Glutamatergic neuron (in vitro differentiated cells): ENCODE measurements at regions not wholly inside any gene's neighbourhood (a gene's known extent, or its start where the extent isn't known, plus 50 kb on each side); places are given as distances from the start of the nearest gene placed in this dataset.

Experiments
- DNase-seq: peaks from one replicate; pipeline ENCODE4 v3.0.0; 2022
- H3K27ac Mint-ChIP-seq: one replicate; pipeline ENCODE4 v1.8.0; 2020; ENCODE audit warnings: mild to moderate bottlenecking, mixed read lengths, inconsistent platforms; ENCODE audit not compliant: unreplicated experiment
- H3K27me3 Mint-ChIP-seq: one replicate; pipeline ENCODE4 v1.8.0; 2020; ENCODE audit warnings: mild to moderate bottlenecking, moderate library complexity, mixed read lengths, inconsistent platforms; ENCODE audit not compliant: unreplicated experiment
- H3K36me3 Mint-ChIP-seq: one replicate; pipeline ENCODE4 v1.8.0; 2020; ENCODE audit warnings: mild to moderate bottlenecking, mixed read lengths, inconsistent platforms; ENCODE audit not compliant: unreplicated experiment
- H3K4me1 Mint-ChIP-seq: one replicate; pipeline ENCODE4 v1.8.0; 2020; ENCODE audit warnings: mild to moderate bottlenecking, low read depth, mixed read lengths, inconsistent platforms; ENCODE audit not compliant: unreplicated experiment
- H3K4me3 Mint-ChIP-seq: one replicate; pipeline ENCODE4 v1.8.0; 2020; ENCODE audit warnings: mild to moderate bottlenecking, mixed read lengths, inconsistent platforms; ENCODE audit not compliant: unreplicated experiment
- H3K9me3 Mint-ChIP-seq: one replicate; pipeline ENCODE4 v1.8.0; 2020; ENCODE audit warnings: mild to moderate bottlenecking, moderate library complexity, mixed read lengths, inconsistent platforms; ENCODE audit not compliant: unreplicated experiment
- TF ChIP-seq, protein P1 (sequence below): fragments of 200-600 bp; sonication (generic); IDR thresholded peaks from one replicate; pipeline ENCODE4 v1.5.0; 2021; ENCODE audit not compliant: partially characterized antibody, unreplicated experiment

DNA sequence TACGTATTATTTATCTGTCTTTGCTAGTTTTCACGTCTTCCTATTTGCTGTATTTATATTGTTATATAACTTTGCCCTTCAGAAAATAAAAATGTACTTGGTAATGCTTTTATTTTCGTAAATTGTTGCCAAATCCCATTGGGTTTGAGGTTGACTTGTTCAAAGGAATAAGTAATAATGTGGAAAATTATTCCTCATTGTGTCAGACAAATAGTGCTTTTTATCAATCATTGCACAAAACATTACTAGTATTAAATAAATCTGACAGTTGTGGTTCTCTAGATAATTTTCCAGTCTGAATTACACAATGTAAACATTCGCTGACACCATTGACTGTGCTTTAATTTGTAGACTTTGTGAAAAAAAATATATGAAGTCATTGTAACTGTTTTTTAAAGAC, 798.3 kb upstream of the TMEFF2 start:
- H3K4me3 Mint-ChIP-seq, result no peak overlapping the region
- H3K9me3 Mint-ChIP-seq, result no peaks in the 10 kb centered on the region
- H3K36me3 Mint-ChIP-seq, result no peaks in the 10 kb centered on the region
- no peak for DNase-seq
- no peaks in the 10 kb centered on the region for H3K4me1 Mint-ChIP-seq
- no peak overlapping the region for H3K27ac Mint-ChIP-seq
- TF ChIP-seq, protein P1, sequence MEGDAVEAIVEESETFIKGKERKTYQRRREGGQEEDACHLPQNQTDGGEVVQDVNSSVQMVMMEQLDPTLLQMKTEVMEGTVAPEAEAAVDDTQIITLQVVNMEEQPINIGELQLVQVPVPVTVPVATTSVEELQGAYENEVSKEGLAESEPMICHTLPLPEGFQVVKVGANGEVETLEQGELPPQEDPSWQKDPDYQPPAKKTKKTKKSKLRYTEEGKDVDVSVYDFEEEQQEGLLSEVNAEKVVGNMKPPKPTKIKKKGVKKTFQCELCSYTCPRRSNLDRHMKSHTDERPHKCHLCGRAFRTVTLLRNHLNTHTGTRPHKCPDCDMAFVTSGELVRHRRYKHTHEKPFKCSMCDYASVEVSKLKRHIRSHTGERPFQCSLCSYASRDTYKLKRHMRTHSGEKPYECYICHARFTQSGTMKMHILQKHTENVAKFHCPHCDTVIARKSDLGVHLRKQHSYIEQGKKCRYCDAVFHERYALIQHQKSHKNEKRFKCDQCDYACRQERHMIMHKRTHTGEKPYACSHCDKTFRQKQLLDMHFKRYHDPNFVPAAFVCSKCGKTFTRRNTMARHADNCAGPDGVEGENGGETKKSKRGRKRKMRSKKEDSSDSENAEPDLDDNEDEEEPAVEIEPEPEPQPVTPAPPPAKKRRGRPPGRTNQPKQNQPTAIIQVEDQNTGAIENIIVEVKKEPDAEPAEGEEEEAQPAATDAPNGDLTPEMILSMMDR, result no peak
- H3K27me3 Mint-ChIP-seq, result no peaks in the 10 kb centered on the region

DNA sequence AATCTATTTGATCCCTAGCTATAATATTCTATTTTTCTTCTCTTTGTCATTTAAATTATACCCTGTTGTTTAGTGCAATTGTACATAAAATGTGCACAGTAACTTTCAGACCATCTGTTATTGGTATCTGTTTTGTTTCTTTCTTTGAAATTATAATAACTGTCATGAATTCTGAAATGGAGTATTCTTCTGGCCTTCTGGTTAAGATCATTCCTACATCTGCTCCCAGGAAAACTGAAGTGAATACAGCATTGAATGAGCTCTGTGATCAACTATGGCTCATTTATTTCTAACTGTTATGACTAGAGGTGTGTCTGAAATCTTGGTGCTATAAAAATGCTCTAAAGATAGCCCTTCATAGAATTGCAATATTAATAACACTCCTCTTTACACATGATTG, 788.4 kb upstream of the TMEFF2 start:
- TF ChIP-seq, protein P1, result no peak
- DNase-seq, result no peak
- no peaks in the 10 kb centered on the region for H3K36me3 Mint-ChIP-seq
- H3K4me1 Mint-ChIP-seq, result peaks cover 5% of the 10 kb centered on the region
- no peaks in the 10 kb centered on the region for H3K27me3 Mint-ChIP-seq
- no peak overlapping the region for H3K27ac Mint-ChIP-seq
- H3K9me3 Mint-ChIP-seq, result peaks cover 4% of the 10 kb centered on the region
- no peak overlapping the region for H3K4me3 Mint-ChIP-seq

DNA sequence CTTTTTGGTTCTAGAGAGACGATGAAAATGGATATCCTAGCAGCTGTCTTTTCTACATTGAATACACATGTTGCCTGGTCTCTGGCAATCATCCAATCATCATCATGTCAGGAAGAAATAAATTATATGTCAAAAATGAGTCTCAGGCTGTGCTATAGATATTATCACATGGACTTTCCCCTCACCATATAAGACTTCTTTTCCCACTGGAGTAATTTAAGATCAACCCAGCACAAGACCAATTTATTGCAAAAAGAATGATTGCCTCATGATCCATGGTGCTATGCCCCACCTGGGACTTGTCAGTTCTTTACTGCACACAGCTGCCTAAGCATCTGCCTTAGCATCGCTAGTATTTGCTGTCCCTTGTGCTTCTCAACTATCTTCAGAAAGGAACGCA, 783.7 kb upstream of the TMEFF2 start:
- H3K27ac Mint-ChIP-seq, result peak overlapping the region; percentile 19
- H3K4me3 Mint-ChIP-seq, result no peak overlapping the region
- TF ChIP-seq, protein P1, result no peak
- peaks cover 9% of the 10 kb centered on the region for H3K4me1 Mint-ChIP-seq
- H3K9me3 Mint-ChIP-seq, result peaks cover 4% of the 10 kb centered on the region
- H3K36me3 Mint-ChIP-seq, result no peaks in the 10 kb centered on the region
- DNase-seq, result no peak
- H3K27me3 Mint-ChIP-seq, result no peaks in the 10 kb centered on the region

DNA sequence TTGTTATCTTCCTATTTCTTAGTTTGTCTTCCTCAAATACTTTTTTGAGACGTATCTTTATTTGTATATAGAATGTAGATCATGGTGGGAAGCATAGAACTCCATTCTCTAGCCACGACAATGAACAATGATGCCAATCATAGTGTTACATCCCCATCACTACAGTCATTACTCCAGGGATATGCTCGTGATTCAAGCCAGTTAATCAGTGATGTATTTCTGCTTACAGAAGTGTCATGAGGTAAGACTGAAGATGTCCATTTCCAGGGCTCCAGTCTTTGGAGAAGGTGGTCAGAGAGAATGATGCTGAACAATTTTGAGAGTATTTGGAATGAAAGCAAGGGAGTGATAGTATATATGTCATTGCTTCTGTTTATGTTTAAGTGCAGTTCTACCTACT, 777.2 kb upstream of the TMEFF2 start:
- H3K27me3 Mint-ChIP-seq, result no peaks in the 10 kb centered on the region
- no peaks in the 10 kb centered on the region for H3K36me3 Mint-ChIP-seq

DNA sequence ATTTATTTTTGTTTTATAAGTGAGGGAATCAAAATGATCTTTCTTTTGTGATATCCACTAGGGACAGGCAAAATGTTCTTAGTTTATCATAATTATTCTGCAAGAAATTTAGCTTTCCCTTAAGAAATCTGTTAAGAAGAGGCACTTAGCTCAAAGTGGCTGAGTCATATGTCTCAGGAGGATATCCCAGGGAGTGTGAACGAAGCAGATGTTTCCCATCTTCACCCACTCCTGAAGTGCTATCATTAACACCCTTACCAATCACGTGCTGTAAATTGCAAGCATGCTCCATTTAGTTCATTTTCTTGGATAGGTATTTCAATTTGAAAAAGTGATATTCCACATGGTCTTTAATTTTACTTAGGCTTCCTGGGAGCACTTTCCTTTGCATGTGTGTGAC, 774.3 kb upstream of the TMEFF2 start:
- Mint-ChIP-seq H3K27ac (peak overlapping the region; percentile 78), H3K36me3 (no peaks in the 10 kb centered on the region), H3K4me1 (peaks cover 31% of the 10 kb centered on the region), H3K9me3 (no peaks in the 10 kb centered on the region), H3K27me3 (no peaks in the 10 kb centered on the region), H3K4me3 (no peak overlapping the region)
- no peak for DNase-seq
- TF ChIP-seq, protein P1, result no peak

More for the DNA sequence above, 777.2 kb upstream of the TMEFF2 start:
- Mint-ChIP-seq H3K4me3 (no peak overlapping the region), H3K9me3 (no peaks in the 10 kb centered on the region), H3K27ac (peak overlapping the region; percentile 53), H3K4me1 (peaks cover 26% of the 10 kb centered on the region)
- TF ChIP-seq, protein P1, result no peak
- no peak for DNase-seq
